ENCODE measurements at regions not wholly inside any gene's neighbourhood (a gene's known extent, or its start where the extent isn't known, plus 50 kb on each side); places are given as distances from the start of the nearest gene placed in this dataset.

DNA sequence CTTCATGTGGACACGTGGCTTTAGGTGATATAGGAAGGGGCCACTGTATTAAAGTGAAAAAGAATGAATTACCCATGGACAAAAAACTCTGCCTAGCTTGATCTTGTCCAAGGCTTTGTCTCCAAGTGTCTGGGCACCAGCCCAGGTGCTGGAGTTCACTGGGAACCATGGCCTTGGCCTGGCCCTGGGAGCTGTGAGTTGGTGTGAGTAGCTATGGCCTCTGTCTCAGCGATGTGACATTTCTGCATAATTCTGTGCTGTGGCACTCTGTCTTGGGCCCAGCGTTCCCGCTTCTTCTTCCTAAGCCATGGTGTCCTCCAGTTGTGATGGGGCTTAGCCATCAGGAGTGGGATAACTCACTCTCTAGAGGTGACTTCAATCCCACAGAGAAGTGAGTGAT lies 119.0 kb upstream of the PPP2R2D start:
- no TSS peak for BruUV-seq (replicated peaks)
- ChIA-PET CTCF (ENCODE audit: low intra/inter-chr PET ratio, low total read pairs) (no interaction called here), POLR2A (no interaction called here)
- in situ Hi-C loops (cut with HindIII; ENCODE audit: extremely low pct_ligation_motif_present, low pct_unique_long_range_greater_than_20kb) (loop anchor here (10.0 kb wide), 1 partner anchor 327 kb away; no protein-coding TSS in a partner anchor), intact Hi-C loops (cut with micrococcal nuclease; ENCODE audit: unreplicated experiment) (no loop called here)
- Histone ChIP-seq H2AFZ (ENCODE audit: low read length) (no peak overlapping the region), H3K27me3 (ENCODE audit: control insufficient read depth in 1 of 2, insufficient read depth in 2 of 2, low read length in 2 of 2) (no peaks in the 10 kb centered on the region), H3K36me3 (replicated peaks in 1 of 2; ENCODE audit: control insufficient read depth in 1 of 2, insufficient read depth in 2 of 2, low read length in 2 of 2) (no peaks in the 10 kb centered on the region), H3K4me1 (ENCODE audit: insufficient read depth, low read length) (no peaks in the 10 kb centered on the region), H3K79me2 (ENCODE audit: insufficient read depth, low read length) (no peaks in the 10 kb centered on the region), H3K4me2 (ENCODE audit: low read depth, low read length) (no peak overlapping the region), H4K20me1 (ENCODE audit: insufficient read depth, low read length) (no peaks in the 10 kb centered on the region), H3K27ac (ENCODE audit: extremely low read length, insufficient read depth, low read length) (no peak overlapping the region), H3K4me3 (replicated peaks in 1 of 3; ENCODE audit: insufficient read depth in 1 of 3, low read depth in 2 of 3, low read length in 3 of 3) (no peak overlapping the region), H3K9ac (ENCODE audit: insufficient read depth, low read depth, low read length) (no peak overlapping the region), H3K9me3 (ENCODE audit: low read length) (peaks cover 30% of the 10 kb centered on the region)
- 0% methylated on average over 1 of the region's 4 CpGs for WGBS (ENCODE audit: low lambda C conversion rate)
- FAIRE-seq: no peak
- no peak for DNase-seq (ENCODE audit: low spot score)
- ATAC-seq: no peak
- TF ChIP-seq ATAD3A (CRISPR knock-in tag; IDR thresholded peaks at IDR 0.05) (no peak), GATAD1 (CRISPR knock-in tag; IDR thresholded peaks at IDR 0.05) (no peak), NFIC (IDR thresholded peaks at IDR 0.05; ENCODE audit: low read length) (no peak), ZNF564 (CRISPR knock-in tag; IDR thresholded peaks at IDR 0.05) (no peak), SMYD3 (CRISPR knock-in tag; IDR thresholded peaks at IDR 0.05) (no peak), GTF3A (CRISPR knock-in tag; conservative IDR thresholded peaks at IDR 0.05) (no peak)
- TF ChIP-seq, protein P1, sequence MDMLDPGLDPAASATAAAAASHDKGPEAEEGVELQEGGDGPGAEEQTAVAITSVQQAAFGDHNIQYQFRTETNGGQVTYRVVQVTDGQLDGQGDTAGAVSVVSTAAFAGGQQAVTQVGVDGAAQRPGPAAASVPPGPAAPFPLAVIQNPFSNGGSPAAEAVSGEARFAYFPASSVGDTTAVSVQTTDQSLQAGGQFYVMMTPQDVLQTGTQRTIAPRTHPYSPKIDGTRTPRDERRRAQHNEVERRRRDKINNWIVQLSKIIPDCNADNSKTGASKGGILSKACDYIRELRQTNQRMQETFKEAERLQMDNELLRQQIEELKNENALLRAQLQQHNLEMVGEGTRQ (IDR thresholded peaks at IDR 0.05; ENCODE audit: low read depth, low read length): no peak
- TF ChIP-seq, protein P1 (CRISPR knock-in tag; IDR thresholded peaks at IDR 0.05; ENCODE audit: borderline replicate concordance): no peak
- TF ChIP-seq, protein P2, sequence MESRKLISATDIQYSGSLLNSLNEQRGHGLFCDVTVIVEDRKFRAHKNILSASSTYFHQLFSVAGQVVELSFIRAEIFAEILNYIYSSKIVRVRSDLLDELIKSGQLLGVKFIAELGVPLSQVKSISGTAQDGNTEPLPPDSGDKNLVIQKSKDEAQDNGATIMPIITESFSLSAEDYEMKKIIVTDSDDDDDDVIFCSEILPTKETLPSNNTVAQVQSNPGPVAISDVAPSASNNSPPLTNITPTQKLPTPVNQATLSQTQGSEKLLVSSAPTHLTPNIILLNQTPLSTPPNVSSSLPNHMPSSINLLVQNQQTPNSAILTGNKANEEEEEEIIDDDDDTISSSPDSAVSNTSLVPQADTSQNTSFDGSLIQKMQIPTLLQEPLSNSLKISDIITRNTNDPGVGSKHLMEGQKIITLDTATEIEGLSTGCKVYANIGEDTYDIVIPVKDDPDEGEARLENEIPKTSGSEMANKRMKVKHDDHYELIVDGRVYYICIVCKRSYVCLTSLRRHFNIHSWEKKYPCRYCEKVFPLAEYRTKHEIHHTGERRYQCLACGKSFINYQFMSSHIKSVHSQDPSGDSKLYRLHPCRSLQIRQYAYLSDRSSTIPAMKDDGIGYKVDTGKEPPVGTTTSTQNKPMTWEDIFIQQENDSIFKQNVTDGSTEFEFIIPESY (CRISPR knock-in tag; IDR thresholded peaks at IDR 0.05): no peak
- TF ChIP-seq, protein P3, sequence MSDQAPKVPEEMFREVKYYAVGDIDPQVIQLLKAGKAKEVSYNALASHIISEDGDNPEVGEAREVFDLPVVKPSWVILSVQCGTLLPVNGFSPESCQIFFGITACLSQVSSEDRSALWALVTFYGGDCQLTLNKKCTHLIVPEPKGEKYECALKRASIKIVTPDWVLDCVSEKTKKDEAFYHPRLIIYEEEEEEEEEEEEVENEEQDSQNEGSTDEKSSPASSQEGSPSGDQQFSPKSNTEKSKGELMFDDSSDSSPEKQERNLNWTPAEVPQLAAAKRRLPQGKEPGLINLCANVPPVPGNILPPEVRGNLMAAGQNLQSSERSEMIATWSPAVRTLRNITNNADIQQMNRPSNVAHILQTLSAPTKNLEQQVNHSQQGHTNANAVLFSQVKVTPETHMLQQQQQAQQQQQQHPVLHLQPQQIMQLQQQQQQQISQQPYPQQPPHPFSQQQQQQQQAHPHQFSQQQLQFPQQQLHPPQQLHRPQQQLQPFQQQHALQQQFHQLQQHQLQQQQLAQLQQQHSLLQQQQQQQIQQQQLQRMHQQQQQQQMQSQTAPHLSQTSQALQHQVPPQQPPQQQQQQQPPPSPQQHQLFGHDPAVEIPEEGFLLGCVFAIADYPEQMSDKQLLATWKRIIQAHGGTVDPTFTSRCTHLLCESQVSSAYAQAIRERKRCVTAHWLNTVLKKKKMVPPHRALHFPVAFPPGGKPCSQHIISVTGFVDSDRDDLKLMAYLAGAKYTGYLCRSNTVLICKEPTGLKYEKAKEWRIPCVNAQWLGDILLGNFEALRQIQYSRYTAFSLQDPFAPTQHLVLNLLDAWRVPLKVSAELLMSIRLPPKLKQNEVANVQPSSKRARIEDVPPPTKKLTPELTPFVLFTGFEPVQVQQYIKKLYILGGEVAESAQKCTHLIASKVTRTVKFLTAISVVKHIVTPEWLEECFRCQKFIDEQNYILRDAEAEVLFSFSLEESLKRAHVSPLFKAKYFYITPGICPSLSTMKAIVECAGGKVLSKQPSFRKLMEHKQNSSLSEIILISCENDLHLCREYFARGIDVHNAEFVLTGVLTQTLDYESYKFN (CRISPR knock-in tag; conservative IDR thresholded peaks at IDR 0.05): no peak
- TF ChIP-seq, protein P4, sequence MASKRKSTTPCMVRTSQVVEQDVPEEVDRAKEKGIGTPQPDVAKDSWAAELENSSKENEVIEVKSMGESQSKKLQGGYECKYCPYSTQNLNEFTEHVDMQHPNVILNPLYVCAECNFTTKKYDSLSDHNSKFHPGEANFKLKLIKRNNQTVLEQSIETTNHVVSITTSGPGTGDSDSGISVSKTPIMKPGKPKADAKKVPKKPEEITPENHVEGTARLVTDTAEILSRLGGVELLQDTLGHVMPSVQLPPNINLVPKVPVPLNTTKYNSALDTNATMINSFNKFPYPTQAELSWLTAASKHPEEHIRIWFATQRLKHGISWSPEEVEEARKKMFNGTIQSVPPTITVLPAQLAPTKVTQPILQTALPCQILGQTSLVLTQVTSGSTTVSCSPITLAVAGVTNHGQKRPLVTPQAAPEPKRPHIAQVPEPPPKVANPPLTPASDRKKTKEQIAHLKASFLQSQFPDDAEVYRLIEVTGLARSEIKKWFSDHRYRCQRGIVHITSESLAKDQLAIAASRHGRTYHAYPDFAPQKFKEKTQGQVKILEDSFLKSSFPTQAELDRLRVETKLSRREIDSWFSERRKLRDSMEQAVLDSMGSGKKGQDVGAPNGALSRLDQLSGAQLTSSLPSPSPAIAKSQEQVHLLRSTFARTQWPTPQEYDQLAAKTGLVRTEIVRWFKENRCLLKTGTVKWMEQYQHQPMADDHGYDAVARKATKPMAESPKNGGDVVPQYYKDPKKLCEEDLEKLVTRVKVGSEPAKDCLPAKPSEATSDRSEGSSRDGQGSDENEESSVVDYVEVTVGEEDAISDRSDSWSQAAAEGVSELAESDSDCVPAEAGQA (IDR thresholded peaks at IDR 0.05; ENCODE audit: low read depth): no peak
- TF ChIP-seq, protein P4 (CRISPR knock-in tag; IDR thresholded peaks at IDR 0.05; ENCODE audit: borderline replicate concordance): no peak
